Testis (tissue), 2 donors: ENCODE measurements at regions not wholly inside any gene's neighbourhood (a gene's known extent, or its start where the extent isn't known, plus 50 kb on each side); places are given as distances from the start of the nearest gene placed in this dataset.

ENCODE experiments used
- DNase-seq: peaks from one replicate; pipeline ENCODE4 v3.0.0-alpha.2; 2019
- H3K27ac ChIP-seq, 2 donors: fragments of 200-600 bp; sonication (generic); one replicate each; pipeline ENCODE4 v1.5.1; 2019
- H3K27me3 ChIP-seq: fragments of 200-600 bp; sonication (generic); one replicate; pipeline ENCODE4 v1.5.1; 2019
- H3K36me3 ChIP-seq: fragments of 200-600 bp; sonication (generic); one replicate; pipeline ENCODE4 v1.5.1; 2017; ENCODE audit warnings: low read depth; ENCODE audit errors: missing control alignments
- H3K4me1 ChIP-seq: fragments of 200-600 bp; sonication (generic); one replicate; pipeline ENCODE4 v1.5.1; 2019
- H3K4me3 ChIP-seq, 2 donors: fragments of 200-600 bp; sonication (generic); one replicate each; pipeline ENCODE4 v1.5.1; 2017 to 2019
- H3K9me3 ChIP-seq: fragments of 200-600 bp; sonication (generic); one replicate; pipeline ENCODE4 v1.5.1; 2017
- POLR2A ChIP-seq: fragments of 450-650 bp; IDR thresholded peaks from one replicate; pipeline ENCODE4 v1.6.1; 2017; ENCODE audit warnings: antibody characterized with exemption, mild to moderate bottlenecking, moderate library complexity
- WGBS, 2 donors: methylation state at CpG; one replicate each; pipeline ENCODE4 v1.1.5; 2018; 5-methylcytosine and 5-hydroxymethylcytosine counted together
- intact Hi-C: fragments of 100-400 bp; cut with DNase I; formaldehyde crosslinking; loops from one replicate; pipeline ENCODE4 v1.15.1; 2023; ENCODE audit warnings: low total_unique reads
- TF ChIP-seq, protein P1 (sequence below), 3 experiments: fragments of 450-650 bp in 2 of 3; fragments of 200-600 bp in 1 of 3; sonication (generic) in 1 of 3; IDR thresholded peaks; one replicate each; pipeline ENCODE4 v1.5.1; 2016 to 2019; ENCODE audit warnings: antibody characterized with exemption in 3 of 3, mild to moderate bottlenecking in 2 of 3, moderate library complexity in 1 of 3

DNA sequence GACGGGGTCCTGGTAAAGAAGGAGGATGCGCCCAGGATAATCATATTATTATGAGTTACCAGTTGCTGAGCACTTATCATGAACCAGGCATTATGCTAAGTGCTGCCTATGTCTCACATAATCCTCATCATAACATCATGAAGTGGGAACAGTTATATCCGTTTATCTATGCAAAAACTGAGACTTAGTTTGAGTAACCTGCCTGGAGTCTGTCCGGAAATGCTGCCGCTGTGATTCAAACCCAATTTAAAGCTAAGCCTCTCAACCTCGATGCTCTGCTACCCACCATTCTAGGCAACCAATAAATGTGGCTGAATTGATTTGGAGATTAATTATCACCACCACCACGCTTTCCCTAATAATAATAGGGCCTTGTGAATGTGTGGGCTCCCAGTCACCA, 111.5 kb upstream of the CLMP start:
- WGBS, 2 donors, result 92 to 98% methylated on average over 7 of the region's 7 CpGs
- Histone ChIP-seq H3K9me3 (no peaks in the 10 kb centered on the region), H3K4me1 (peaks cover 13% of the 10 kb centered on the region), H3K27me3 (no peaks in the 10 kb centered on the region), H3K36me3 (no peaks in the 10 kb centered on the region), H3K4me3 (no peak overlapping the region), H3K27ac (no peak overlapping the region)
- no peak for DNase-seq
- TF ChIP-seq, protein P1, sequence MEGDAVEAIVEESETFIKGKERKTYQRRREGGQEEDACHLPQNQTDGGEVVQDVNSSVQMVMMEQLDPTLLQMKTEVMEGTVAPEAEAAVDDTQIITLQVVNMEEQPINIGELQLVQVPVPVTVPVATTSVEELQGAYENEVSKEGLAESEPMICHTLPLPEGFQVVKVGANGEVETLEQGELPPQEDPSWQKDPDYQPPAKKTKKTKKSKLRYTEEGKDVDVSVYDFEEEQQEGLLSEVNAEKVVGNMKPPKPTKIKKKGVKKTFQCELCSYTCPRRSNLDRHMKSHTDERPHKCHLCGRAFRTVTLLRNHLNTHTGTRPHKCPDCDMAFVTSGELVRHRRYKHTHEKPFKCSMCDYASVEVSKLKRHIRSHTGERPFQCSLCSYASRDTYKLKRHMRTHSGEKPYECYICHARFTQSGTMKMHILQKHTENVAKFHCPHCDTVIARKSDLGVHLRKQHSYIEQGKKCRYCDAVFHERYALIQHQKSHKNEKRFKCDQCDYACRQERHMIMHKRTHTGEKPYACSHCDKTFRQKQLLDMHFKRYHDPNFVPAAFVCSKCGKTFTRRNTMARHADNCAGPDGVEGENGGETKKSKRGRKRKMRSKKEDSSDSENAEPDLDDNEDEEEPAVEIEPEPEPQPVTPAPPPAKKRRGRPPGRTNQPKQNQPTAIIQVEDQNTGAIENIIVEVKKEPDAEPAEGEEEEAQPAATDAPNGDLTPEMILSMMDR (IDR thresholded peaks at IDR 0.05), result no peak
- no peak for TF ChIP-seq POLR2A
- intact Hi-C loops, result no loop called here

DNA sequence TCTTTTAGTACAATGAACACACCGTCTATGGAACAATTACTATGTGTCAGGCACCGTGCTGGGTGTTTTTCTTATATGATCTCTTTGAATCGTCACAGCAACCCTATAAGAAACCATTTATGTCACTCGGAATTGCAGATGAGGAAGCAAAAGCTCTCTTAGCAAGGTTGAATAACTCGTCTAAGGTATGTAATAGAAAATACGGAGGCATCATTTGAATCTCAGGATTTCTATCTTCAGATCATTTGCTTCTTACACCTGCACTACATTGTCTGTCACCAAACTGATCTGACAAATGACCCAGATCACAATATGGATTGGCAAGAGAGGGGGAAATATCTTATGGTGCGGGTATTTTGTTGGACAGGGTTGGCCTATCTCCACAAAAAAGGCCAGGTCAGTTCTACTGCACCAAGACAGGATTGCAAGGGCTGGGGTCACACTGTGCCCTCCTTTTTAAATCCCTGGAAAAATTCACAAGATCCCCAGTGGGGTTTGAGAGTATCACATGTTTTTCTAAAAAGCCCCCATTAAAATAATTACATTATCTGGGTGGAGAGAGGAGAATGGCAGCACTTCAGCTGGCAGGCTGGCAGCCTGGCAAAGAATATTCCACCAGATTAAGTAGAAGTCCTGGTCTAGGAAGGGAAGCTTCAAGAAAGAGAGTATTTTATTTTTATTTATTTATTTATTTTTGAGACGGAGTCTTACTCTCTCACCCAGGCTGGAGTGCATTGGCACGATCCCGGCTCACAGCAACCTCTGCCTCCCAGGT, 110.7 kb upstream of the CLMP start:
- H3K27me3 ChIP-seq, result no peaks in the 10 kb centered on the region
- peaks cover 16% of the 10 kb centered on the region for H3K4me1 ChIP-seq
- no peak overlapping the region for H3K4me3 ChIP-seq
- H3K9me3 ChIP-seq, result no peaks in the 10 kb centered on the region
- H3K27ac ChIP-seq, result no peak overlapping the region
- no peak for DNase-seq
- intact Hi-C loops, result no loop called here
- no peaks in the 10 kb centered on the region for H3K36me3 ChIP-seq
- TF ChIP-seq, protein P1 (IDR thresholded peaks at IDR 0.05), result no peak
- TF ChIP-seq POLR2A, result no peak
- WGBS, 2 donors, result 88 to 96% methylated on average over 10 of the region's 10 CpGs

DNA sequence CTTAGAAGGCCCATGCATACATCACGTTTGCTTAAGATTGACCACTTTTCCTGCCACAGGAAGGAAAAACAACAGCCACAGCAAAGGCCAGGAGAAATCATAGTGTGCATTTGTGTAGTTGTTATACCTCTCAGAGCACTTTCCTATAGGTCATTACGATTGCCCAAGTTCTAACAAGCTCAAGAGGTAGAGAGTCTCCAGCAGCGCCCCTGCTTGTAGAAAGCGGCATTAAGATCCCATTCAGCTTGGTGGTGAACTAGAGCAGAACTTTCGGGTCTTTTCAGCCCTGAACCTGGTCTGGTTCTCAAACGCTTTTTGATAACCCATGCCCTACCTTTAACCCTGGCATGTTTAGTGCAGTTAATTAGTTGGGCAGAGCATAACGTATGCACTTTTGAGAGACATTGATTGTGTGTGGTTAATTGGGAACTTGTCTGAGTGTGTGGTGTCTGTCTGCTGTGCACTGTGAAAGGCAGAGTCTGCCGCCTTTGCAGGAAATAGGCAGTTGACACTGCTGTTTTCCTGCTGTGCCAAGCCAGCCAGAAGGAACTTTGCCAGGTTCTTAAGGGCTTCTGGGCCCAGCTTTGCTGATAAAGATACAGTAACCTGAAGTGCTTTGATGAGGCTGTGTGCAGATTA, 109.9 kb upstream of the CLMP start:
- intact Hi-C loops, result loop anchor here (5.0 kb wide), 1 partner anchor 172 kb away; no protein-coding TSS in a partner anchor
- DNase-seq, result no peak
- Histone ChIP-seq H3K4me3 (no peak overlapping the region), H3K9me3 (no peaks in the 10 kb centered on the region), H3K4me1 (peaks cover 16% of the 10 kb centered on the region), H3K36me3 (no peaks in the 10 kb centered on the region), H3K27ac (no peak overlapping the region), H3K27me3 (no peaks in the 10 kb centered on the region)
- TF ChIP-seq, protein P1 (IDR thresholded peaks at IDR 0.05), result no peak
- no peak for TF ChIP-seq POLR2A
- 83 to 85% methylated on average over 8 of the region's 8 CpGs for WGBS, 2 donors

DNA sequence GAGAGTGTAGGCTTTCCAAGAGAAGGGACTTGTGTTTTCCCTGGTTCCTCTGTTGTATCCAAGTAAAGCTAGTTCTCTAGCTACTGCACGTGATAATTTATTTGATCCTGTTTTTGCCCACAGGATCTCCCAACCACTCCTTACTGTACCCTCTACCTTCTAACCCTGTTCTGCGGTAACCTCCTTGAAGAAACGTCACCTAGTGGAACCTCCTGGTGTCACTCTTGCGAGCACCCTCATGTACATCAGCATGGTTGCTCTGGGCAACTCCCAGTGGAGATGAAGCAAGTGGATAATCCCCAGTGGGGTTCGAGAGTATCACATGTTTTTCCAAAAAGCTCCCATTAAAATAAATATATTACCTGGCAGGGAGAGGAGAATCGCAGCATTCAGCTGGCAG, 108.9 kb upstream of the CLMP start:
- TF ChIP-seq, protein P1 (IDR thresholded peaks at IDR 0.05), result no peak
- no peak for TF ChIP-seq POLR2A
- peaks cover 16% of the 10 kb centered on the region for H3K4me1 ChIP-seq
- H3K4me3 ChIP-seq, result no peak overlapping the region
- WGBS, 2 donors, result 91% methylated on average over 6 of the region's 6 CpGs
- no peaks in the 10 kb centered on the region for H3K9me3 ChIP-seq
- no peaks in the 10 kb centered on the region for H3K27me3 ChIP-seq
- DNase-seq, result no peak
- no peaks in the 10 kb centered on the region for H3K36me3 ChIP-seq
- intact Hi-C loops, result loop anchor here (5.0 kb wide), 1 partner anchor 173 kb away; no protein-coding TSS in a partner anchor
- H3K27ac ChIP-seq, result no peak overlapping the region
